Loucy (cell line): ENCODE measurements at regions not wholly inside any gene's neighbourhood (a gene's known extent, or its start where the extent isn't known, plus 50 kb on each side); places are given as distances from the start of the nearest gene placed in this dataset.

ENCODE experiments used
- EZH2phosphoT487 ChIP-seq: fragments of 200-600 bp; IDR thresholded peaks from 2 replicates; pipeline ENCODE4 v1.6.1; 2018; ENCODE audit warnings: antibody characterized with exemption, mild to moderate bottlenecking, moderate library complexity, borderline replicate concordance
- TF ChIP-seq, protein P1 (sequence below): fragments of 200-600 bp; sonication (generic); conservative IDR thresholded peaks from 2 replicates; pipeline ENCODE4 v1.5.1; 2014; ENCODE audit warnings: mild to moderate bottlenecking, antibody characterized with exemption, low read length

DNA sequence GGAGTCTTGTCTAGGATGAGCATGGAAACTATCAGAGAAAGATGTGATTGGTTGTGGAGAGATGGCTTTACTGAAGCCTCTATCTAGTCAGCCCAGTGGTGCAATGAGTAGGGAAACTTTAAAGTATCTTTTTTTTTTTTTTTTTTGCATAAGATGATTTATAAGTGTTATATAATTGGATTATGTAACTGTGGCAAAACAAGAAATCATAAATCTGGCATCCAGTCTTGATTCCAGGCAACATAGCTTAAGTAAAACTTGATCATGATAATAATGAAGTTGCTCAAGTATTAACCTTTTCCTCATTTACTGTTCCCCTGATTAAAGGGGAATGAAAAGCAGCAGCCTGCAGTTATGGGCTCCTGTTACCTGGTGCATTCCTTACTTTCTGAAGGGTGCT lies 538.0 kb upstream of the ATP2B1 start:
- TF ChIP-seq, protein P1, sequence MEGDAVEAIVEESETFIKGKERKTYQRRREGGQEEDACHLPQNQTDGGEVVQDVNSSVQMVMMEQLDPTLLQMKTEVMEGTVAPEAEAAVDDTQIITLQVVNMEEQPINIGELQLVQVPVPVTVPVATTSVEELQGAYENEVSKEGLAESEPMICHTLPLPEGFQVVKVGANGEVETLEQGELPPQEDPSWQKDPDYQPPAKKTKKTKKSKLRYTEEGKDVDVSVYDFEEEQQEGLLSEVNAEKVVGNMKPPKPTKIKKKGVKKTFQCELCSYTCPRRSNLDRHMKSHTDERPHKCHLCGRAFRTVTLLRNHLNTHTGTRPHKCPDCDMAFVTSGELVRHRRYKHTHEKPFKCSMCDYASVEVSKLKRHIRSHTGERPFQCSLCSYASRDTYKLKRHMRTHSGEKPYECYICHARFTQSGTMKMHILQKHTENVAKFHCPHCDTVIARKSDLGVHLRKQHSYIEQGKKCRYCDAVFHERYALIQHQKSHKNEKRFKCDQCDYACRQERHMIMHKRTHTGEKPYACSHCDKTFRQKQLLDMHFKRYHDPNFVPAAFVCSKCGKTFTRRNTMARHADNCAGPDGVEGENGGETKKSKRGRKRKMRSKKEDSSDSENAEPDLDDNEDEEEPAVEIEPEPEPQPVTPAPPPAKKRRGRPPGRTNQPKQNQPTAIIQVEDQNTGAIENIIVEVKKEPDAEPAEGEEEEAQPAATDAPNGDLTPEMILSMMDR: no peak
- TF ChIP-seq EZH2phosphoT487: no peak
